GM19452 (cell line): ENCODE measurements at regions not wholly inside any gene's neighbourhood (a gene's known extent, or its start where the extent isn't known, plus 50 kb on each side); places are given as distances from the start of the nearest gene placed in this dataset.

Source experiments
- ATAC-seq: cut with Tn5 transposase; IDR thresholded peaks from one replicate; pipeline ENCODE4 v1.9.1; 2021; ENCODE audit not compliant: unreplicated experiment

- ATAC-seq = no peak
Observed at GRCh38 chr5:121793791-121794190, 57.9 kb upstream of the FTMT start.

DNA sequence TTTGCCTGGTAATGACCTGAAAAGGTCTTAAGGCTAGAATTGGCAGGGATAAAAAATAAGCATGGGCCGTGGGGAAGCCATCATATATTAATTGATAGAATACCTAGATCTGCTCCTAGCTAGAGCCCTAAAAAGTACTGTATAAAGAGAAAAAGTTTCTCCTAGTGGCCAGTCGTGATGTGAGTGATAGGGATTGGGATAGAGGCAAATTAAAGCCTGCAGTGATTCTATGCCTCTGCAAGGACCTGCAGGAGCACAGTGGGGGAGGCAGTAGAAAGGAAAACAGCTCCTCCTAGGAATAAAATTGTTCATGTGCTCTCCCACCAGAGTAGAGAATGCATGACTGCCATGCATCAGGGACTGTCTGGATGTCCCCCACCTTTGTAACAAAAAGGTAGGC, 56.2 kb upstream of the FTMT start:
- no peak for ATAC-seq

DNA sequence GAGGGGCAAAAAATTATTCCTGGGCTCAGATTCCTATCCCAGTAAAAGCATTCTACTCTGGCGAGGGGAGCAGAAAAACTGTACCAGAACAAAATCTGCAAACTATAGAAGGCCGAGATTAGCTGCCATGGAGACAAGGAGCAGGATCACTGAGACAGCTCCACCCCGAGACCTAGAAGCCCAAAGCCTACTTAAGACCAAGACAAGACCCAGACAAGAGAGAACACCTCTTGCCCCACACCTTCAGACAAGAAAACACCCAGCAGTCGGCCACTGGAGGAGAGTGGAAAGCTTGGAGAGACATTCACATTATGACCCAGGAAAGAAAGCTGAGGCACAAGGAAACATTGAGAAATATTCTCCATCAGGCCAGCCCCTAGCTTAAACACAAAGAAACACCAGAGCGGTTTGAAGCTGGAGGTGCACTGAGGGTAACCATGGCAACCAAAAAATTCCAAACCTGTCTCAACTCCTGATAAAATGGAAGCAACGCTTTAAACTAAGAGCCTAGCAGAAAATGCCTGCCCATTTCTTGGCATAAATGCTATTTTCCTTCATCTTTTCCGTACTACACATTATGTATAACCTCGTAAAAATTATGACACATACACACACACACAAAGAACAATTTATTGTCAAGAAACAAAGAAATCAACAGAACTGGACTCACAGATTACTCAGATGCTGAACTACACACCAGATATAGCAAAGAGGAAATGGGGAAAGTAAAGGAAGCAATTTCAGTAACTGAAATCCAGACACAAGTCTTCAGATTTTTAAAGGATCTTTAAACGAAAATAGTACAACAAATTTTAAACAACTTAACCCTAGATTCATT, 53.8 kb upstream of the FTMT start:
- no peak for ATAC-seq
